ENCODE measurements at regions not wholly inside any gene's neighbourhood (a gene's known extent, or its start where the extent isn't known, plus 50 kb on each side); places are given as distances from the start of the nearest gene placed in this dataset.

GRCh38 chr18:54714851-54715250 is 113.4 kb upstream of the RAB27B start:
- H3K4me1 ChIP-seq (ENCODE audit: control insufficient read depth, insufficient read depth, low read depth, low read length): peaks cover 7% of the 10 kb centered on the region
- no peak overlapping the region for H3K4me3 ChIP-seq (ENCODE audit: insufficient read depth in 1 of 2, low read depth in 1 of 2, low read length in 2 of 2)
- H3K27ac ChIP-seq (ENCODE audit: low read length, poor library complexity, severe bottlenecking): no peak overlapping the region
- H3K36me3 ChIP-seq (ENCODE audit: control insufficient read depth in 1 of 2, insufficient read depth in 2 of 2, low read depth in 1 of 2, low read length in 2 of 2): no peaks in the 10 kb centered on the region
- H3K23ac ChIP-seq (ENCODE audit: low read length in 2 of 2): no peak overlapping the region
- no peaks in the 10 kb centered on the region for H3K79me1 ChIP-seq (replicated peaks; ENCODE audit: low read length, poor library complexity, severe bottlenecking)
- H3K4ac ChIP-seq (ENCODE audit: low read depth in 1 of 2, low read length in 2 of 2): no peak overlapping the region
- H3K4me2 ChIP-seq (ENCODE audit: low read length, poor library complexity, severe bottlenecking): no peak overlapping the region
- H2AK5ac ChIP-seq (ENCODE audit: low read length, severe bottlenecking): no peak overlapping the region
- H2BK5ac ChIP-seq (ENCODE audit: low read depth, low read length, poor library complexity, severe bottlenecking): no peak overlapping the region
- WGBS: 83% methylated on average over 1 of the region's 1 CpG
- H3K18ac ChIP-seq (ENCODE audit: low read depth in 1 of 2, low read length in 2 of 2): no peak overlapping the region
- no peak overlapping the region for H4K91ac ChIP-seq (ENCODE audit: low read length)
- no peak overlapping the region for H2AFZ ChIP-seq (ENCODE audit: low read depth, low read length)
- no peak overlapping the region for H3K14ac ChIP-seq (ENCODE audit: low read length in 2 of 2)
- no peak overlapping the region for H4K8ac ChIP-seq (ENCODE audit: low read length)
- DNase-seq: no peak
- no peak overlapping the region for H3K9ac ChIP-seq (ENCODE audit: low read length)
- no peaks in the 10 kb centered on the region for H3K9me3 ChIP-seq (ENCODE audit: control insufficient read depth, low read length)
- H3K27me3 ChIP-seq (ENCODE audit: control insufficient read depth in 1 of 2, insufficient read depth in 1 of 2, low read length in 2 of 2): no peaks in the 10 kb centered on the region
- H2BK15ac ChIP-seq (ENCODE audit: low read depth, poor library complexity, severe bottlenecking): no peak overlapping the region
- H2BK120ac ChIP-seq (ENCODE audit: low read depth, low read length): no peak overlapping the region
- no peak overlapping the region for H2BK12ac ChIP-seq (ENCODE audit: low read length in 2 of 2)

- Histone ChIP-seq H2BK120ac (ENCODE audit: low read depth, low read length) (no peak overlapping the region), H2BK5ac (ENCODE audit: low read depth, low read length, poor library complexity, severe bottlenecking) (no peak overlapping the region), H2AFZ (ENCODE audit: low read depth, low read length) (no peak overlapping the region), H4K91ac (ENCODE audit: low read length) (no peak overlapping the region), H3K79me1 (replicated peaks; ENCODE audit: low read length, poor library complexity, severe bottlenecking) (no peaks in the 10 kb centered on the region), H2AK5ac (ENCODE audit: low read length, severe bottlenecking) (no peak overlapping the region), H3K9me3 (ENCODE audit: control insufficient read depth, low read length) (no peaks in the 10 kb centered on the region), H2BK12ac (ENCODE audit: low read length in 2 of 2) (no peak overlapping the region), H3K4me1 (ENCODE audit: control insufficient read depth, insufficient read depth, low read depth, low read length) (peaks cover 7% of the 10 kb centered on the region), H3K9ac (ENCODE audit: low read length) (no peak overlapping the region), H3K18ac (ENCODE audit: low read depth in 1 of 2, low read length in 2 of 2) (no peak overlapping the region), H2BK15ac (ENCODE audit: low read depth, poor library complexity, severe bottlenecking) (no peak overlapping the region), H3K27ac (ENCODE audit: low read length, poor library complexity, severe bottlenecking) (no peak overlapping the region), H3K4ac (ENCODE audit: low read depth in 1 of 2, low read length in 2 of 2) (no peak overlapping the region), H3K36me3 (ENCODE audit: control insufficient read depth in 1 of 2, insufficient read depth in 2 of 2, low read depth in 1 of 2, low read length in 2 of 2) (no peaks in the 10 kb centered on the region), H3K23ac (ENCODE audit: low read length in 2 of 2) (no peak overlapping the region), H3K4me2 (ENCODE audit: low read length, poor library complexity, severe bottlenecking) (no peak overlapping the region), H3K14ac (ENCODE audit: low read length in 2 of 2) (no peak overlapping the region), H3K4me3 (ENCODE audit: insufficient read depth in 1 of 2, low read depth in 1 of 2, low read length in 2 of 2) (no peak overlapping the region), H3K27me3 (ENCODE audit: control insufficient read depth in 1 of 2, insufficient read depth in 1 of 2, low read length in 2 of 2) (no peaks in the 10 kb centered on the region), H4K8ac (ENCODE audit: low read length) (peak overlapping the region; percentile 9)
- no peak for DNase-seq
- WGBS: 100% methylated on average over 1 of the region's 2 CpGs
These were observed 111.7 kb upstream of the RAB27B start for GRCh38 chr18:54716586-54716985.

GRCh38 chr18:54717673-54718407 is 110.4 kb upstream of the RAB27B start:
- no peak overlapping the region for H3K4me2 ChIP-seq (ENCODE audit: low read length, poor library complexity, severe bottlenecking)
- DNase-seq: peak; percentile 63
- no peak overlapping the region for H3K4ac ChIP-seq (ENCODE audit: low read depth in 1 of 2, low read length in 2 of 2)
- no peak overlapping the region for H3K14ac ChIP-seq (ENCODE audit: low read length in 2 of 2)
- no peaks in the 10 kb centered on the region for H3K9me3 ChIP-seq (ENCODE audit: control insufficient read depth, low read length)
- no peaks in the 10 kb centered on the region for H3K27me3 ChIP-seq (ENCODE audit: control insufficient read depth in 1 of 2, insufficient read depth in 1 of 2, low read length in 2 of 2)
- no peaks in the 10 kb centered on the region for H3K36me3 ChIP-seq (ENCODE audit: control insufficient read depth in 1 of 2, insufficient read depth in 2 of 2, low read depth in 1 of 2, low read length in 2 of 2)
- H4K8ac ChIP-seq (ENCODE audit: low read length): no peak overlapping the region
- H2BK5ac ChIP-seq (ENCODE audit: low read depth, low read length, poor library complexity, severe bottlenecking): no peak overlapping the region
- peak overlapping the region in 1 of 2 experiments; percentile 59 for H2BK12ac ChIP-seq (ENCODE audit: low read length in 2 of 2)
- no peak overlapping the region for H2AK5ac ChIP-seq (ENCODE audit: low read length, severe bottlenecking)
- H3K4me1 ChIP-seq (ENCODE audit: control insufficient read depth, insufficient read depth, low read depth, low read length): peaks cover 2% of the 10 kb centered on the region
- H2AFZ ChIP-seq (ENCODE audit: low read depth, low read length): no peak overlapping the region
- no peak overlapping the region for H3K18ac ChIP-seq (ENCODE audit: low read depth in 1 of 2, low read length in 2 of 2)
- 25% methylated on average over 12 of the region's 14 CpGs for WGBS
- peak overlapping the region in 1 of 2 experiments; percentile 30 for H3K4me3 ChIP-seq (ENCODE audit: insufficient read depth in 1 of 2, low read depth in 1 of 2, low read length in 2 of 2)
- H3K23ac ChIP-seq (ENCODE audit: low read length in 2 of 2): no peak overlapping the region
- no peak overlapping the region for H4K91ac ChIP-seq (ENCODE audit: low read length)
- H3K27ac ChIP-seq (ENCODE audit: low read length, poor library complexity, severe bottlenecking): no peak overlapping the region
- H2BK120ac ChIP-seq (ENCODE audit: low read depth, low read length): no peak overlapping the region
- no peaks in the 10 kb centered on the region for H3K79me1 ChIP-seq (replicated peaks; ENCODE audit: low read length, poor library complexity, severe bottlenecking)
- no peak overlapping the region for H3K9ac ChIP-seq (ENCODE audit: low read length)
- no peak overlapping the region for H2BK15ac ChIP-seq (ENCODE audit: low read depth, poor library complexity, severe bottlenecking)

- WGBS: 100% methylated on average over 1 of the region's 1 CpG
- Histone ChIP-seq H3K14ac (ENCODE audit: low read length in 2 of 2) (no peak overlapping the region), H4K91ac (ENCODE audit: low read length) (no peak overlapping the region), H2BK15ac (ENCODE audit: low read depth, poor library complexity, severe bottlenecking) (no peak overlapping the region), H2BK5ac (ENCODE audit: low read depth, low read length, poor library complexity, severe bottlenecking) (no peak overlapping the region), H2BK12ac (ENCODE audit: low read length in 2 of 2) (no peak overlapping the region), H3K4me2 (ENCODE audit: low read length, poor library complexity, severe bottlenecking) (no peak overlapping the region), H3K23ac (ENCODE audit: low read length in 2 of 2) (no peak overlapping the region), H3K79me1 (replicated peaks; ENCODE audit: low read length, poor library complexity, severe bottlenecking) (no peaks in the 10 kb centered on the region), H2AFZ (ENCODE audit: low read depth, low read length) (no peak overlapping the region), H3K36me3 (ENCODE audit: control insufficient read depth in 1 of 2, insufficient read depth in 2 of 2, low read depth in 1 of 2, low read length in 2 of 2) (no peaks in the 10 kb centered on the region), H3K9me3 (ENCODE audit: control insufficient read depth, low read length) (no peaks in the 10 kb centered on the region), H4K8ac (ENCODE audit: low read length) (no peak overlapping the region), H3K4me3 (ENCODE audit: insufficient read depth in 1 of 2, low read depth in 1 of 2, low read length in 2 of 2) (no peak overlapping the region), H3K9ac (ENCODE audit: low read length) (no peak overlapping the region), H3K4me1 (ENCODE audit: control insufficient read depth, insufficient read depth, low read depth, low read length) (no peaks in the 10 kb centered on the region), H2AK5ac (ENCODE audit: low read length, severe bottlenecking) (no peak overlapping the region), H2BK120ac (ENCODE audit: low read depth, low read length) (no peak overlapping the region), H3K18ac (ENCODE audit: low read depth in 1 of 2, low read length in 2 of 2) (no peak overlapping the region), H3K4ac (ENCODE audit: low read depth in 1 of 2, low read length in 2 of 2) (no peak overlapping the region), H3K27me3 (ENCODE audit: control insufficient read depth in 1 of 2, insufficient read depth in 1 of 2, low read length in 2 of 2) (no peaks in the 10 kb centered on the region), H3K27ac (ENCODE audit: low read length, poor library complexity, severe bottlenecking) (no peak overlapping the region)
- DNase-seq: no peak
These were observed 109.9 kb upstream of the RAB27B start for GRCh38 chr18:54718408-54718773.

Measured in mesenchymal stem cell (in vitro differentiated cells and primary cell).